T-helper 2 cell treated with Interferon-gamma antibody and Interleukin-4, amounts not matched to agents 100 ng/mL and 5 ng/mL, for 36 hours (primary cell): ENCODE measurements at regions not wholly inside any gene's neighbourhood (a gene's known extent, or its start where the extent isn't known, plus 50 kb on each side); places are given as distances from the start of the nearest gene placed in this dataset.

Experiments
- intact Hi-C: fragments of 100-400 bp; cut with micrococcal nuclease; formaldehyde crosslinking; loops from one replicate; pipeline ENCODE4 v1.15.1; 2023

GRCh38 chr5:73339711-73340110 lies 108.9 kb downstream of the FOXD1 start:
- intact Hi-C loops, result no loop called here

GRCh38 chr5:73339051-73339575 lies 109.5 kb downstream of the FOXD1 start:
- intact Hi-C loops, result no loop called here

- intact Hi-C loops, result no loop called here
Measured at GRCh38 chr5:73338256-73339050, 110.1 kb downstream of the FOXD1 start.

DNA sequence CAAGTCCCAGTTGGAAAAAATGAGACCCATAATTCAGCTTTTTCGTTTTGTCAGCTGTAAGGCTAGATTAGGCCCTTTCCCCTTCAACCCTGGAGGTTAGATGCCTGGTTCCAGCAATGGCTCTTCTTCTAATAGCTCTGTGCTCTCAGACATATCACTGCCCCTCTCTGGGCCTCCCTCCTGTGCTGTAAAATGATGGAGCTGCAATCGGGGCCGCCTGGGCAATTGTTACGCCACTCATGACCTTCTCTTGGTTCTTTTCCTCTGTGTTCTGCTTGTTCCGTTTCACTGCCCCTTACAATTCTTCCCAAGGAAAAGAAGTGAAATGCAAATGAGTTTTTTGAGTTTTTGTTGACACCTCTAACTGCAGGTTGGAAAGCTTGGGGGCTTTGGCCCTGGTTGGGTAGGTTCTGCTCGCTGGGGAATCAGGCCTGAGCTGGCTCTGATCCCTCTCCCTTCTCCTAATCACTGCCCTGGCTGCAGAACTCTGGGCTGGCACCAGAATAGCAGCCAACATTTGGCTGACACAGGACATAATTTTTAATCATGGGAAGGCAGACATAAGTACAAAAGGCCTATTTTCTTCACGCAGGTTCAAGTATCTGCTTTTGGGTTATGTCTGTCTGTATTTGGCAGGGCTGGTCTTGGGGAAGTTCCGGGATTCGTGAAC lies 110.9 kb downstream of the FOXD1 start:
- intact Hi-C loops, result no loop called here

- intact Hi-C loops, result no loop called here
Measured at GRCh38 chr5:73336366-73336765, 112.2 kb downstream of the FOXD1 start.

GRCh38 chr5:73333944-73334703 lies 114.5 kb downstream of the FOXD1 start:
- intact Hi-C loops, result no loop called here

GRCh38 chr5:73330613-73331012 lies 118.0 kb downstream of the FOXD1 start:
- intact Hi-C loops, result no loop called here

- intact Hi-C loops, result no loop called here
Measured at GRCh38 chr5:73328640-73329039, 119.9 kb downstream of the FOXD1 start.

DNA sequence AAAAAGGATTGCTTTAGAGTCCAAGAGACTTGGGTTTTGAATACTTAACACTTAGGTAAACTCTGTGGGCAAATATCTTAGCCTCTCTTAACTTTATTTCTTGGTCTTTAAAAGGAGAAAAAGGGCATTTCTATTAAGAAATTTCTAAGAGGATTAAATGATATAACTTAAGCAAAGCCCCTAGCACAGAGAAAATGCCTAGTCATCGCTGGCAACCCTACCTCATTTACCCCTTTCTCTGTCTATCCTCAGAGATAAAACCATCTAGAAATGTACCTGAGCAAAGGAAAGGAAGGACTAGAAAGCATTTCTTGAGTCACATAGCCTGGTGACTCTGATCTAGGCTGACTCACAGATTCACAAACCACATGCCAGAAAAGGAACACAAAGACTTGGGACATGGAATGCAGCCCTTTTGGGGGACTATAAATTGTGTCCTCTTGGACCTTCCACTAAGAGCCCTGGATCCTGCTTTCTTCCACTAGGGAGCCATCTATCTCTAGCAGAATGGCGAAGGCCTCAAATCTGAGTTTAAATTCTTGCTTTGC lies 120.6 kb downstream of the FOXD1 start:
- intact Hi-C loops, result no loop called here

- intact Hi-C loops, result no loop called here
Measured at GRCh38 chr5:73325546-73325945, 123.0 kb downstream of the FOXD1 start.

DNA sequence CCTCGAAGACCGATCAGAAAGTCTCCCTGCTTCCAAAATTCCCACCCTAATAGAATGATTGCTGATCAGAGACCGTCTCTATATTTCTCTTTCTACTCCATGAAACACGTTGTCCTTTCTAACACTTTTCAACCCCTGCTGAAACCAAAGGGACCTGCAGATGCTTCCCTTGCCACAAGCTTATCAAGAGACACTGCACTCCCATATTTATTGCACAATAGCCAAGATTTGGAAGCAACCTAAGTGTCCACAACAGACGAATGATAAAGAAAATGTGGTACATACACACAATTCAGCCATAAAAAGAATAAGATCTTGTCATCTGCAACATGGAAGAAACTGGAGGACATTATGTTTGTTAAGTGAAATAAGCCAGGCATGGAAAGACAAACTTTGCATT lies 125.1 kb downstream of the FOXD1 start:
- intact Hi-C loops, result no loop called here

- intact Hi-C loops, result no loop called here
Measured at GRCh38 chr5:73322437-73323076, 126.0 kb downstream of the FOXD1 start.

DNA sequence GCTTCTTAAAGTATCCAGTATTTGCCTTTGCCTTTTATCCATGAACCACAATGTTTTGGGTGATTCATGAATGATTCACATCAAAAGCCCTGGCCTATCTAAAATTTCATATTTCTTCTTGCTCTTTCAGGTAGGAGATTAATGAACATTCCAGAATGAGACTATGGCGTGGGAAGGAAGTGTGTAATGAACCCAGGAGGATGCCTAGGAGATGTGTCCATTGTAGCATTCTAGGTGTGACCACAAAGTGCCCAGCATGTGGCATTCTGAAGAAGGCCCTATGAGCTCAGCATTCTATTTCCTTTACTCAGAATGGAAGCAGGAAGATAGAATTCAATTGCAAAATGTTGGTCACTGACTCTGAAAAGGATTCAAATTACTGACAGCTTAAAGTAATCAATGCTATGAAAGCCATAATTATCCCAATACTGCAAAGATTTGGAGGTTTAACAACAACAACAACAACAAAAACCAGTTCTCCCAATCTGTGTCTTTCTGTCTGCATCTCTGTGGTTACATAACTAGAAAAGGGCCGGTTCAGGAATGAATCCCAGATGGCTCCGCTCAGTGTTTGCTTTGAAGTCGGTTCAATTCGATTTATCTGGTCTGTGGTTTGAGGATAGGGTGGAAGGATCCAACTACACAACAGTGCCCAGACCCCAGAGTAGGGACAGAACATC lies 126.7 kb downstream of the FOXD1 start:
- intact Hi-C loops, result no loop called here

- intact Hi-C loops, result no loop called here
Measured at GRCh38 chr5:73319036-73319435, 129.5 kb downstream of the FOXD1 start.

GRCh38 chr5:73318308-73318719 lies 130.3 kb downstream of the FOXD1 start:
- intact Hi-C loops, result no loop called here

- intact Hi-C loops, result no loop called here
Measured at GRCh38 chr5:73317523-73317922, 131.1 kb downstream of the FOXD1 start.

- intact Hi-C loops, result no loop called here
Measured at GRCh38 chr5:73314395-73315257, 134.0 kb downstream of the FOXD1 start.

DNA sequence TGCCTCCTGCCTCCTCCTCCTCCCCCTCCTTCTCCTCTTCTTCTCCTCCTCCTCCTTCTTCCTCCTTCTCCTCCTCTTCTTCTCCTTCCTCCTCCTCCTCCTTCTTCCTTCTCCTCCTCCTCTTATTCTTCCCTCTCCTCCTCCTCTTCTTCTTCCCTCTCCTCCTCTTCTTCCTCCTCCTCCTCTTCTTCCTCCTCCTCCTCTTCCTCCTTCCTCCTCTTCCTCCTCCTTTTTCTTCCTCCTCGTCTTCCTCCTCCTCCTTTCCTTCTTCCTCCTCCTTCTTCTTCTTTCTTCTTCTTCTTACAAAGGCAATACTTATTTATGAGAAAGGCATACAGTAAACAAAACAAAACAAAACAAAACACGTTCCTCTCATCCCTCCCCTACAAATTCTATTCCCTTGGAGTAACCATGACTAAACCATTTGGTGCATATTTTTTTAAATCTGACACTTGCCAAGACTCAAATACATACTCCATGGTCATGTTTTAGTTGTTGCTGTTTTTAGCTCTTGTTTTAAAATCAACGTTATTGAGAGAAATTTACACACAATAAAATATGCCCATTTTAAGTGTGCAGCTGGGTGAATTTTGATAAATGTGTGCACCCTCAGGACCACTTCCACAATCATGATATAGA lies 135.6 kb downstream of the FOXD1 start:
- intact Hi-C loops, result no loop called here
